GM18499 (cell line): ENCODE measurements at regions not wholly inside any gene's neighbourhood (a gene's known extent, or its start where the extent isn't known, plus 50 kb on each side); places are given as distances from the start of the nearest gene placed in this dataset.
"Not testable (repeated sequence)": the region's sequence is repeated elsewhere in the genome, so short reads cannot be mapped to it uniquely, and the experiment has no call there.

Source experiments
- ATAC-seq: cut with Tn5 transposase; IDR thresholded peaks from one replicate; pipeline ENCODE4 v1.9.1; 2021; ENCODE audit warnings: moderate number of reproducible peaks; ENCODE audit not compliant: insufficient read depth, unreplicated experiment

DNA sequence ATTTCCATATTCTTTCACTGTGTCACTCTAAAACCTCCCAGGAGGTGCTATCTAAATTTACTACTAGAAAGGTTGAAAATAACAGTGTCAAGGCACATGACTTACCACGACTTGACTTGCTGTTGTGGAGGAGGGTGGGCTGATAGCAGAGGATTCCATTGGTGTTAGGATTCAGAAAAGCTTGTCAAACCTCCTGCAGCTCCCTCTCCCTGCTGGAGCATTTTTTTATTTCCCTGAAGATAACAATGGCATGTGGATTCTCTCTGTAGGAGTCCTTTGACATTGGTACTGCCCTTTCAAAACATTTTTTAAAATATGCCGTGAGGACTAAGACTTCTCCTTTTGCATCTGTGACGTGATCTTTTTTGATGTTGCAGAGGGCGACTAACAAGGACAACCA lies 696.9 kb upstream of the GYPC start:
- no peak for ATAC-seq

GRCh38 chr2:125961739-125962138 lies 694.2 kb upstream of the GYPC start:
- no peak for ATAC-seq

GRCh38 chr2:125979886-125980285 lies 676.1 kb upstream of the GYPC start:
- ATAC-seq: no peak

GRCh38 chr2:125983364-125983763 lies 672.6 kb upstream of the GYPC start:
- no peak for ATAC-seq

GRCh38 chr2:126029316-126029715 lies 626.6 kb upstream of the GYPC start:
- ATAC-seq: no peak

- ATAC-seq: no peak
These were observed 617.1 kb upstream of the GYPC start for GRCh38 chr2:126038861-126039260.

- no peak for ATAC-seq
These were observed 614.4 kb upstream of the GYPC start for GRCh38 chr2:126041391-126042047.

DNA sequence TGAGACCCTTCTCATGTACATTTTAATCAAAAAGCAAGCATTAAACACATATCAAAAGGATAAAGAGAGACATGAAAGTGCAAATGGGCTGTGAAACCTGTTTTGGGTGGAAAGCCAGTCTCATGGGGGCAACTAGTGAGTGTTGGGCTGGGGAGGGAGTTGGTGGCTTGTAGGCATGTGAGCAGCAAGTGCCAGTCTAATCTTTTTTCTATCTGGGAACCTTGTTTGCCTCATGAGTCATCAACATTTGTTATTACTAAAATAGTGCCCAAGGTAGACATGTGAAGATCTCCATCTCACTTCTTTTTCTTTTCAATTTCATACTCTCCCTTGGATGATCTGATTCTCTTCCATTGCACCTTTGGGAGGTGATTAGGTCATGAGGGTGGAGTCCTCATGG lies 613.9 kb upstream of the GYPC start:
- no peak for ATAC-seq

DNA sequence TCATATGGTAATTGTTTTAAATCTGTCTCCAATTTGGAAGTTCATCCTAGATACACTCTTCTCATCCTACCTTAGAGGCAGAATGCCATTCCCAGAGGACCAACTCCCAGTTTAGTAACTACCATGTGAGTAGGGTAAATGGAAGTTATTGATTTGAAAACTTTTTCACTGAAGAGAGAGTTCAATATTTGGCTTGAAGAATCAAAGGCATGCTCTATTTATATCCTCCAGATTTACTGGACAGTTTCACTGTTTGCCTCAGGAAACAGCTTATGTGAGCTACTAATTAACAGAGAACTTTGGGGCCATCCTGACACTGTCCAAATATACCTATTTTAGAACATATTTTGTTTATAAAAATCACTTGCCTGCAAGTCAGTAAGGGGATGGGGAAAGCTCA lies 607.2 kb upstream of the GYPC start:
- no peak for ATAC-seq

- no peak for ATAC-seq
These were observed 606.5 kb upstream of the GYPC start for GRCh38 chr2:126049461-126049860.

GRCh38 chr2:126050991-126051736 lies 604.8 kb upstream of the GYPC start:
- ATAC-seq: no peak

GRCh38 chr2:126051737-126052240 lies 604.2 kb upstream of the GYPC start:
- ATAC-seq: not testable (repeated sequence)

GRCh38 chr2:126059379-126059778 lies 596.6 kb upstream of the GYPC start:
- no peak for ATAC-seq

GRCh38 chr2:126085011-126085795 lies 570.8 kb upstream of the GYPC start:
- no peak for ATAC-seq

- ATAC-seq: no peak
These were observed 555.0 kb upstream of the GYPC start for GRCh38 chr2:126100962-126101361.

GRCh38 chr2:126106006-126106405 lies 550.0 kb upstream of the GYPC start:
- ATAC-seq: no peak

DNA sequence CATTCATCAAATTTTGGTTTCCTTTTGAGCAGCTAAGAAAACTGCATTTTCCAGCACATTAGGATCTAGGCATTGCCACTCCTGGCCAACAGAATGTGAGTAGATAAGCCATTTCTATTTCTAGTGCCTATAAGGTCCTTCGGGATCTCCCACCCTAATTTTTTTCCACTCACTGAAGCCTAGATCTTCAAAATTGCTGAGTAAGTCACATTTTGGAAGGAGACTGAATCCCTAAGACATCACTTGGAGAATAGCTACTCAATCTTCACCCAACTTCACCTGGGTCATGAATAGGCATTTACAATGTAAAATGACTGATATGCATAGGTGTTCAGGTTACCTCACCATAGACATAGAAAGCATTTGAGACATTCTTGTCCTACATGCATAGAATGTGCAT lies 548.1 kb upstream of the GYPC start:
- ATAC-seq: no peak

GRCh38 chr2:126115975-126116374 lies 540.0 kb upstream of the GYPC start:
- no peak for ATAC-seq

DNA sequence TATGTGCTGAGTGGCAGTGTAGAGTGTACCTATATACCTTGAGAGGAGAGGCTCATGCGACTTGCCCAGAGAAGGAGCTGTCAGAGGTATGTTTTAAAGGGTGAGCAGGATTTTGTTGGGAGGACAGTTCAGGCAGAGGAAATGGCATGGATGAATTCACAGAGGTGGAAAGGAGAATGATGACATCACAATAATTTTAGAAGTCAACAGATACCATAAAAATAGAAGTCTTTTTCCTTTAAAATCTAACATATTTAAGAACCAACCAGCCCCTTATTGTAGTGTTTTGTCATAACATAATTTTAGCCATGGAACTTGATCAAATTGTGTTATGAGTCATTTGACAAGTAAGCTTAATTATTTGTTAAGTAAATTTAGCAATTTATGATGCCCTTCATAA lies 538.1 kb upstream of the GYPC start:
- ATAC-seq: no peak

- ATAC-seq: no peak
These were observed 510.2 kb upstream of the GYPC start for GRCh38 chr2:126145752-126146151.

GRCh38 chr2:126154256-126154785 lies 501.6 kb upstream of the GYPC start:
- no peak for ATAC-seq
